Right cardiac atrium (tissue), 5 donors: ENCODE measurements at regions not wholly inside any gene's neighbourhood (a gene's known extent, or its start where the extent isn't known, plus 50 kb on each side); places are given as distances from the start of the nearest gene placed in this dataset.
A peak's percentile ranks its signal among the peaks of the same experiment; 100 is the strongest.
"Not testable (repeated sequence)": the region's sequence is repeated elsewhere in the genome, so short reads cannot be mapped to it uniquely, and the experiment has no call there.

ENCODE experiments used
- ATAC-seq, 2 donors: fragments of 200-7000 bp; cut with Tn5 transposase; one replicate each; pipeline versions ENCODE4 v1.8.0 to v1.9.1; 2020; ENCODE audit warnings: moderate library complexity in 2 of 2, mild to moderate bottlenecking in 1 of 2
- DNase-seq, 3 donors: peaks; one replicate each; pipeline ENCODE4 v3.0.0-alpha.2; 2020
- H3K27ac ChIP-seq: one replicate; pipeline ENCODE4 v1.5.1; 2013; ENCODE audit warnings: mild to moderate bottlenecking, low read length, control low read depth, moderate library complexity
- H3K27me3 ChIP-seq: one replicate; pipeline ENCODE4 v1.6.1; 2013; ENCODE audit not compliant: control insufficient read depth, insufficient read depth
- H3K4me1 ChIP-seq: one replicate; pipeline ENCODE4 v1.6.1; 2013; ENCODE audit warnings: low read length; ENCODE audit not compliant: control insufficient read depth, insufficient read depth
- H3K4me3 ChIP-seq: one replicate; pipeline ENCODE4 v1.5.1; 2013; ENCODE audit warnings: low read length, control low read depth
- H3K9me3 ChIP-seq: one replicate; pipeline ENCODE4 v1.6.1; 2013; ENCODE audit warnings: low read length; ENCODE audit not compliant: control insufficient read depth
- WGBS: extraction: QIAGEN DNeasy Blood & Tissue Kit; methylation state at CpG from one replicate; pipeline ENCODE4 v1.1.7; 2013; 5-methylcytosine and 5-hydroxymethylcytosine counted together
- intact Hi-C, 4 donors: fragments of 100-400 bp; cut with DNase I; formaldehyde crosslinking; loops; one replicate each; pipeline versions ENCODE4 v1.11.0 to v1.14.0; 2022 to 2023
- donor health status: healthy with polysubstance abuse.
- donor health status: DM: no; HTN: yes; CAD: no.
- donor health status: DM: no; HTN: no; CAD: no.
- donor health status: DM: no; HTN: yes; CAD: no; lungs with severe emphysema.
- donor health status: DM: yes; HTN: yes; CAD: no.

DNA sequence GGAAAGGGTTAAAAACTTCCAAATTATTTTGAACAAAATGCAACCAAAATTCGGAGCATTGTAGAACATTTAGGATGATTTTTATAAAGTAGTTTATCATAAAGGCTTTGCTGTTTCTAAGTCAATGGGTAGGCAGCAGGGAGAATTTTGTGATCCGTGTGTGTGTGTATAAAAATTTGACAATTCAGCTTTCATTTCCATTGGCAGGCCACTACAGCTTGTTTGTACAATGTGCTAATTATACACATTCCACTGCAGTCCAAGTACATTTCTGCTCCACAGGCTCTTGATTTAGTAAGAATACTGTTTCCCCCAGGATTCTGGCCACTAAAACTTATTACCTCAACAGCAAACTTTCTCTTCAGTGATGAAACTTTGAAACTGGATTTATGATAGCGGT, 71.8 kb upstream of the LTBP1 start:
- H3K27me3 ChIP-seq, result no peaks in the 10 kb centered on the region

DNA sequence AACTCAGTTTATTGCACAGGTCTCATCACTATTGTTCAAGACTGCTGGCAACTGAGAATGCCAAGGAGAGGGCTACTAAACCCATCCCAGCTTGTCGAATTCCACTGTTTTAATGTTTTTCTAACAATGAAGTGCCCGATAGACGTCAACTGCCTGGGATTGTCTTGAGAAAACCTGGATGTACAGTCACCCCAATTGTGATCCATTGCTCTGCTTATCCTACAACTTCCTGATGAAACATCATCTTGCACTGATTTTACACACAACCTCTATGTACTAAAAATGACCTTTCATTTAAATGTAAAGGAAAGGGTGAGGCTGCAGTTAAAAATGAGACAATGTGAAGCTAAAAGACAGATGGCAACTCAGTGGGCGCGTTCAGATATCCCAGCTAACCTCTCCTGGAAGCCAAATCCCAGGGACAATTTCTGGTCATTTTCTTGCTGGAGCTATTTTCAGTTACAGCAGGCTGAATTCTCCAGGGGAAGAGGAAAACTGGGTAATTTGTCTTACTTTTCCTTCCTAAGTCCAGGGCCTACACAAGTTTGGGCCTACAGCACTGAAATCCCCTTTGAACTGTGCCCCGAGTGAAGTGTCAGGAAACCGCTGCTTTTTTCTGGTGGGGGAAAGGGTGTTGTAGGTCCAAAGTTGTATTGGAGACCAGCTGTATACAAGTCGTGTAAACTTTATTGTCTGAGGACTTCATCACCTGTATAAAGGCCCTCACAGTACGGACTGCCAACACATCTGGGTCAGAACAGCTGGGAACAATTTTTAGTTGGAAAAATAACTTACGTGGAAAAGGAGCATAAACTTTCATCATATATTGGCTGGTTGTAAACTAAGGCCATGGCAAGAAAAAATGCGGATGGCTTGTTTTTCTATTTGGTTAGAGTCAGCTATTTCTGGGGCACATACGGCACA, 68.9 kb upstream of the LTBP1 start:
- H3K27ac ChIP-seq, result peak overlapping the region; percentile 27
- no peaks in the 10 kb centered on the region for H3K9me3 ChIP-seq
- intact Hi-C loops, result no loop called here
- WGBS, result 67% methylated on average over 12 of the region's 12 CpGs
- no peak overlapping the region for H3K4me3 ChIP-seq
- H3K4me1 ChIP-seq, result no peaks in the 10 kb centered on the region
- ATAC-seq (peak in 1 of 2 donors; percentile 18), DNase-seq (no peak)
- no peaks in the 10 kb centered on the region for H3K27me3 ChIP-seq

More for the DNA sequence above, 71.8 kb upstream of the LTBP1 start:
- 57% methylated on average over 3 of the region's 3 CpGs for WGBS
- DNase-seq (no peak), ATAC-seq (peak in 1 of 2 donors; percentile 73)
- Histone ChIP-seq H3K4me1 (no peaks in the 10 kb centered on the region), H3K27ac (no peak overlapping the region), H3K4me3 (no peak overlapping the region), H3K9me3 (no peaks in the 10 kb centered on the region)
- intact Hi-C loops, result no loop called here

DNA sequence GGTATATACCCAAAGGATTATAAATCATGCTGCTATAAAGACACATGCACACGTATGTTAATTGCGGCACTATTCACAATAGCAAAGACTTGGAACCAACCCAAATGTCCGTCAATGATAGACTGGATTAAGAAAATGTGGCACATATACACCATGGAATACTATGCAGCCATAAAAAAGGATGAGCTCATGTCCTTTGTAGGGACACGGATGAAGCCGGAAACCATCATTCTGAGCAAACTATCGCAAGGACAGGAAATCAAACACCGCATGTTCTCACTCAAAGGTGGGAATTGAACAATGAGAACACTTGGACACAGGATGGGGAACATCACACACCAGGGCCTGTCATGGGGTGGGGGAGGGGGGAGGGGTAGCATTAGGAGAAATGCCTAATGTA, 66.8 kb upstream of the LTBP1 start:
- H3K4me1 ChIP-seq, H3K9me3 ChIP-seq, DNase-seq, H3K27ac ChIP-seq, intact Hi-C loops, H3K4me3 ChIP-seq, H3K27me3 ChIP-seq, ATAC-seq: not testable (repeated sequence)
- 98% methylated on average over 7 of the region's 7 CpGs for WGBS

DNA sequence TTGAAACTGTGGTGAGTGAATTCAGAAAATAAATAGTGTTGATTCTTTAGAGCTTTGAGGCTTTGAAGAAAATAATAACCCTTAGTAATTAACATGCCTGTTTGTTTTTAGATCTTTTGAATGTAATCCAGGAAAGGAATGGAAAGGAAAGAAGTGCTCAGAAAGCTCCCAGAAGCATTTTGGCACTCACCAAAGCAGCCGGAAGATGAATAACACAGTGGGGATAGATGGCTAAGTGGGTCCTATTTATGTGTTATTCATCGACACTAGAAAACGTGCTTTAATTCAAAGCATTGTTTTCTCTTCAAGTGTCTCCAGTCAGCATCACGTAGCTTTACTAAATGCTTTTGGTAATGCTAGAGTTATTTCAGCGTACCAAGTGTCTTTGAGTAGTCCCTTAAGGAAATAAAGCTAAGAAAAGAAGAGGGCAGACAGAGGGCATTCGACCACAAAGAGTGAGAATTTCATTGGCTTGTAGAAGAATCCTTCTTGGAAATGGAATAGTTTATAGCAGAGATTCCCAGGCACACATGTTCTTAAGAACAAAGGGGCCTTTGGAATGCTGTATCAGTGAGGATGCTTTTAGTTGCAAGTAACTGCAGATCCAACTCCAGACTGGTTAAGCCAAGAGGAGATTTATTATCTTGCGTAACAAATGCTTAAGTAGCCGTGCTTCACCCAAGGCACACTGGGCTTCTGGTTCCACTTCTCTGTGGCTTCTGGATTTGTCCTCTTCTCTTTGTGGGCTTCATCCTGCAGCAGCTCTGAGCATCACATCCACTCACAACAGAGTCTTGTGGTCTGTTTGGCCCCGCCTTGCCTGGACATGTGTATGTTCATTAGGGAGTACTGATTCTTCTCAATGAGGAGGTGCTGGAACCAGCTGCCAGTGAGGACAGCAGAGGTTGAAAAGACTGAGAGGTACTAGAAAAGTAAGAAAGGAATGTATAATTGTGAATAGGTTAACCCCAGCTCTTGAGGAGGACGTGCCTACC, 63.6 kb upstream of the LTBP1 start:
- no peak for DNase-seq
- H3K27ac ChIP-seq, result no peak overlapping the region
- no peaks in the 10 kb centered on the region for H3K9me3 ChIP-seq
- 79% methylated on average over 10 of the region's 10 CpGs for WGBS
- ATAC-seq, result no peak
- no peaks in the 10 kb centered on the region for H3K4me1 ChIP-seq
- no peak overlapping the region for H3K4me3 ChIP-seq
- intact Hi-C loops, result no loop called here
- no peaks in the 10 kb centered on the region for H3K27me3 ChIP-seq

DNA sequence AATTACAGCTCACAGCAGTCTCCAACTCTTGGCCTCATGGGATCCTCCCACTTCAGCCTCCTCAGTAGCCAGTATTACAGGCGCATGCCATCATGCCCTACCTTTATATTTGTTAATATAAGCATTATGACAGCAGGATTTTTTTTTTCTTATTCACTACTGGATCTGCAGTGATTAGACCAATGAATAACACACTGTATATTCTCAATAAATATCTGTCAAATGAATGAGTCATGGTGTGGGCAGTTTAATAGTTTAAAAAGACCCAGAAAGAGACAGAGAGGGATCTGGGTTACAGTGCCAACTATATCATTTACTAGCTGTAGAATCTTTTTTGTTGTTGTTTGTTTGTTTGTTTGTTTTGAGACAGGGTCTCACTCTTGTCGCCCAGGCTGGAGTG, 62.4 kb upstream of the LTBP1 start:
- ATAC-seq (no peak), DNase-seq (no peak)
- WGBS, result 94% methylated on average over 2 of the region's 2 CpGs
- Histone ChIP-seq H3K27me3 (no peaks in the 10 kb centered on the region), H3K4me1 (no peaks in the 10 kb centered on the region), H3K4me3 (no peak overlapping the region), H3K9me3 (no peaks in the 10 kb centered on the region), H3K27ac (no peak overlapping the region)
- intact Hi-C loops, result no loop called here

DNA sequence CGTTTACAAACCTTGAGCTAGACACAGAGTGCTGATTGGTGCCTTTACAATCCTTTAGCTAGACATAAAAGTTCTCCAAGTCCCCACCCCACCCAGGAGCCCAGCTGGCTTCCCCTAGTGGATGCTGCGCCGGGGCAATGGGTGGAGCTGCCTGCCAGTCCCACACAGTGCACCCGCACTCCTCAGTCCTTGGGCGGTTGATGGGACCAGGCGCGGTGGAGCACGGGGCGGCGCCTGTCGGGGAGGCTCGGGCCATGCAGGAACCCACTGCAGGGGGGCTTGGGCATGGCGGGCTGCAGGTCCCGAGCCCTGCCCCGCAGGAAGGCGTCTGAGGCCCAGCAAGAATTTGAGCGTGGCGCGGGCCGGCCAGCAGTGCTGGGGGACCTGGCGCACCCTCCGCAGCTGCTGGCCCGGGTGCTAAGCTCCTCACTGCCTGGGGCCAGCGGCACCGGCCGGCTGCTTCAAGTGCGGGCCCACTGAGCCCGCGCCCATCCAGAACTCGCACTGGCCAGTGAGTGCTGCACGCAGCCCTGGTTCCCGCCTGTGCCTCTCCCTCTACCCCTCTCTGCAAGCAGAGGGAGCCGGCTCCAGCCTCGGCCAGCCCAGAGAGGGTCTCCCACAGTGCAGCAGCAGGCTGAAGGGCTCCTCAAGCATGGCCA, 60.2 kb upstream of the LTBP1 start:
- ATAC-seq, H3K4me1 ChIP-seq, H3K27ac ChIP-seq, H3K4me3 ChIP-seq, H3K9me3 ChIP-seq, intact Hi-C loops, H3K27me3 ChIP-seq, DNase-seq: not testable (repeated sequence)
- WGBS, result 98% methylated on average over 34 of the region's 34 CpGs

DNA sequence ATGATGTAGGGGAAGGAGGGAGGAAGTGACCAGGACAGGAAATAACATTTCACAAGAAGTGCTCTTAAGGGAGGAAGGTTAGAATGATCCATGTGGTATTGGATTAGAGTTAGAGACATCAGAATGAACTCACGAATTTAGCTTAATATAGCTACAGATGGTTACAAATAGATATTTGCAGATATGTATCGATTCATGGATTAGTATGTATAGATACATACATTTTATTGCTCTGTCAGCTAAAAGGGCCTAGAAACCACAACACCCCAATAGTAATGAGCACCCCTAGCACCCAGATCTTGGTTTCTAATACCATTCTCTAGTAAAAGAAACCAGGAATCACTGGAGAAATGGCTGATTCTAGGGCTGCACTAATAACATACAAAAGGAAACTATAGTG, 59.6 kb upstream of the LTBP1 start:
- DNase-seq (no peak), ATAC-seq (no peak)
- Histone ChIP-seq H3K9me3 (no peaks in the 10 kb centered on the region), H3K27me3 (no peaks in the 10 kb centered on the region), H3K27ac (no peak overlapping the region), H3K4me3 (no peak overlapping the region), H3K4me1 (no peaks in the 10 kb centered on the region)
- intact Hi-C loops, result no loop called here
- WGBS, result 95% methylated on average over 2 of the region's 2 CpGs

DNA sequence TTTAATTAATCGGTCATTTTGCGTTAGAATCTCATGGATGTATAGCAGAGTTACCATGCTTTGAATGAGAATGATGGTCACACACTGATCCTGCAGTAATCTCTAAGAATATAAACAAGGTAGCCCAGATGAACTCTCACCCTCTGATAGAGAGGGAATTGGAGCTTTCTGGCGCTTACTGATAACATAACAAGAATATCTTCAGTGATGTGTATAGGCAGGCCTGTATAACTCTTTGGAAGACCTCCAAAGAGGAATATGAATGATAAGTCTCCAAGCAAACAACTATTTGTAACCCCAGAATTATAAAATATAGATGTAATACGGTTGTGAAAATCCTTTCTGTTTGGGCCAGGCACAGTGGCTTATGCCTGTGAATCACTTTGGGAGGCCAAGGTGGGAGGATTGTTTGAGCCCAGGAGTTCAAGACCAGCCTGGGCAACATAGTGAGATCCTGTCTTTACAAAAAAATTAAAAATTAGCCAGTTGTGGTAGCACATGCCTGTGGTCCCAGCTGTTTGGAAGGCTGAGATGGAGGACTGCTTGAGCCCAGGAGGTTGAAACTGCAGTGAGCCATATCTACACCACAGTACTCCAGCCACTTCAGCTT, 52.5 kb upstream of the LTBP1 start:
- DNase-seq (no peak), ATAC-seq (no peak)
- Histone ChIP-seq H3K27ac (no peak overlapping the region), H3K9me3 (no peaks in the 10 kb centered on the region), H3K27me3 (no peaks in the 10 kb centered on the region), H3K4me1 (no peaks in the 10 kb centered on the region), H3K4me3 (no peak overlapping the region)
- intact Hi-C loops, result no loop called here
- WGBS, result 78% methylated on average over 4 of the region's 4 CpGs

DNA sequence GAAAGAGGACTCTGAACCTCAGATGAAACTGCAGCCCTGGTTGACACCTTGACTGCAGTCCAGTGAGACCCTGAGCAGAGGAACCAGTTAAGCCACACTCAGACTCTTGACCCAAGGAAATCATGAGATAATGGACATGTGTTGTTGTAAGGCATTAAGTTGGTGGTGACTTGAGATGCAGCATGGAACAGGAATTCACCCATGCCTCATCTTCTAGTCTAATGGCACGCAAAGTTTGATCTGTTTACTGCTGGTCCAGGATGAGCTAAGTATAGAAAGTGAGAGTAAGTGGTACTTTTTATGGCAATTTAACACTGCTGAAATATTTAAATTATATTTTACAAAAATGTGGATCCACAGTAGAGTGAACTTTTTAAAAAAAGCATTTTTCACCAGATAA, 51.3 kb upstream of the LTBP1 start:
- intact Hi-C loops, result no loop called here

More for the DNA sequence above, 51.3 kb upstream of the LTBP1 start:
- Histone ChIP-seq H3K4me1 (no peaks in the 10 kb centered on the region), H3K9me3 (no peaks in the 10 kb centered on the region), H3K27ac (no peak overlapping the region), H3K27me3 (no peaks in the 10 kb centered on the region), H3K4me3 (no peak overlapping the region)
- ATAC-seq (no peak), DNase-seq (no peak)
- WGBS, result 97% methylated on average over 1 of the region's 1 CpG
